HG03575 (cell line): ENCODE measurements at regions not wholly inside any gene's neighbourhood (a gene's known extent, or its start where the extent isn't known, plus 50 kb on each side); places are given as distances from the start of the nearest gene placed in this dataset.
"Not testable (repeated sequence)": the region's sequence is repeated elsewhere in the genome, so short reads cannot be mapped to it uniquely, and the experiment has no call there.

Source experiments
- ATAC-seq: cut with Tn5 transposase; IDR thresholded peaks from one replicate; pipeline ENCODE4 v1.9.1; 2021; ENCODE audit not compliant: unreplicated experiment, insufficient number of reproducible peaks, low FRiP score; ENCODE audit errors: extremely low read depth

- not testable (repeated sequence) for ATAC-seq
These were observed 227.9 kb upstream of the CWC22 start for GRCh38 chr2:180234991-180235390.

GRCh38 chr2:180231015-180231414 is 223.9 kb upstream of the CWC22 start:
- ATAC-seq = no peak

GRCh38 chr2:180227461-180227860 is 220.4 kb upstream of the CWC22 start:
- no peak for ATAC-seq

GRCh38 chr2:180225118-180225517 is 218.0 kb upstream of the CWC22 start:
- ATAC-seq = no peak

- no peak for ATAC-seq
These were observed 215.5 kb upstream of the CWC22 start for GRCh38 chr2:180222644-180223043.

- no peak for ATAC-seq
These were observed 212.4 kb upstream of the CWC22 start for GRCh38 chr2:180219491-180219890.

GRCh38 chr2:180208841-180209240 is 201.7 kb upstream of the CWC22 start:
- ATAC-seq = no peak

- no peak for ATAC-seq
These were observed 198.6 kb upstream of the CWC22 start for GRCh38 chr2:180205621-180206235.

- ATAC-seq = no peak
These were observed 196.9 kb upstream of the CWC22 start for GRCh38 chr2:180203972-180204371.

GRCh38 chr2:180202467-180202951 is 195.4 kb upstream of the CWC22 start:
- ATAC-seq = no peak

GRCh38 chr2:180196419-180196977 is 189.4 kb upstream of the CWC22 start:
- ATAC-seq = no peak

- ATAC-seq = no peak
These were observed 188.8 kb upstream of the CWC22 start for GRCh38 chr2:180195847-180196246.

GRCh38 chr2:180191432-180192124 is 184.5 kb upstream of the CWC22 start:
- ATAC-seq = no peak

- ATAC-seq = no peak
These were observed 183.8 kb upstream of the CWC22 start for GRCh38 chr2:180190851-180191250.

- ATAC-seq = no peak
These were observed 180.5 kb upstream of the CWC22 start for GRCh38 chr2:180187611-180188010.

GRCh38 chr2:180184506-180184905 is 177.4 kb upstream of the CWC22 start:
- no peak for ATAC-seq

- ATAC-seq = no peak
These were observed 173.4 kb upstream of the CWC22 start for GRCh38 chr2:180180511-180180910.

- ATAC-seq = no peak
These were observed 170.4 kb upstream of the CWC22 start for GRCh38 chr2:180177534-180177933.

- ATAC-seq = no peak
These were observed 168.6 kb upstream of the CWC22 start for GRCh38 chr2:180175736-180176135.

- ATAC-seq = no peak
These were observed 167.5 kb upstream of the CWC22 start for GRCh38 chr2:180174580-180174979.
